Testis (tissue), 2 donors: ENCODE measurements at regions not wholly inside any gene's neighbourhood (a gene's known extent, or its start where the extent isn't known, plus 50 kb on each side); places are given as distances from the start of the nearest gene placed in this dataset.

Experiments
- POLR2A ChIP-seq: fragments of 450-650 bp; IDR thresholded peaks from one replicate; pipeline ENCODE4 v1.6.1; 2017; ENCODE audit warnings: antibody characterized with exemption, mild to moderate bottlenecking, moderate library complexity
- TF ChIP-seq, protein P1 (sequence below), 3 experiments: fragments of 450-650 bp in 2 of 3; fragments of 200-600 bp in 1 of 3; sonication (generic) in 1 of 3; IDR thresholded peaks; one replicate each; pipeline ENCODE4 v1.5.1; 2016 to 2019; ENCODE audit warnings: antibody characterized with exemption in 3 of 3, mild to moderate bottlenecking in 2 of 3, moderate library complexity in 1 of 3

DNA sequence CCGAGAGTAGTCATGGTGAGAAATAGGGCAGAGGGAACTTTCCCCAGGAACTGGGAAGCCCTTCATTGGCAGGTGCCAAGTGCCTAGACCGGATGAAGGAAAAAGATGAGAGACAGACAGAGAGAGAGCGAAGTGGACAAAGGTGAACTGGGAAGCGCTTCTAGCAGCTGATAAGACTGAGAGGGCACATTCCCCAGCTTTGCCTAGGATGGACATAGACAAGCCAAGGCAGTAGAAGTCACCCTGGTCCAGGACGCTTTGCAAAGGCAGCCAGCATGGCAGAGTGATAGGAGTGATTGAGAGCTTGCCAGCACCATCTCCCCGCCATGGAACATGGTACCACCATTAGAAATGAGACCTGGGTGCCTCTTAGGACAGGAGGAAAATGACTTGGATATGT, 372.8 kb upstream of the MGMT start:
- TF ChIP-seq, protein P1, sequence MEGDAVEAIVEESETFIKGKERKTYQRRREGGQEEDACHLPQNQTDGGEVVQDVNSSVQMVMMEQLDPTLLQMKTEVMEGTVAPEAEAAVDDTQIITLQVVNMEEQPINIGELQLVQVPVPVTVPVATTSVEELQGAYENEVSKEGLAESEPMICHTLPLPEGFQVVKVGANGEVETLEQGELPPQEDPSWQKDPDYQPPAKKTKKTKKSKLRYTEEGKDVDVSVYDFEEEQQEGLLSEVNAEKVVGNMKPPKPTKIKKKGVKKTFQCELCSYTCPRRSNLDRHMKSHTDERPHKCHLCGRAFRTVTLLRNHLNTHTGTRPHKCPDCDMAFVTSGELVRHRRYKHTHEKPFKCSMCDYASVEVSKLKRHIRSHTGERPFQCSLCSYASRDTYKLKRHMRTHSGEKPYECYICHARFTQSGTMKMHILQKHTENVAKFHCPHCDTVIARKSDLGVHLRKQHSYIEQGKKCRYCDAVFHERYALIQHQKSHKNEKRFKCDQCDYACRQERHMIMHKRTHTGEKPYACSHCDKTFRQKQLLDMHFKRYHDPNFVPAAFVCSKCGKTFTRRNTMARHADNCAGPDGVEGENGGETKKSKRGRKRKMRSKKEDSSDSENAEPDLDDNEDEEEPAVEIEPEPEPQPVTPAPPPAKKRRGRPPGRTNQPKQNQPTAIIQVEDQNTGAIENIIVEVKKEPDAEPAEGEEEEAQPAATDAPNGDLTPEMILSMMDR (IDR thresholded peaks at IDR 0.05): no peak
- TF ChIP-seq POLR2A: no peak
